ENCODE measurements at regions not wholly inside any gene's neighbourhood (a gene's known extent, or its start where the extent isn't known, plus 50 kb on each side); places are given as distances from the start of the nearest gene placed in this dataset.

- no peak for TF ChIP-seq CTCF (IDR thresholded peaks at IDR 0.05)
- Histone ChIP-seq H3K9me3 (no peaks in the 10 kb centered on the region), H3K4me3 (no peak overlapping the region), H3K4me1 (ENCODE audit: low read depth) (no peaks in the 10 kb centered on the region), H3K36me3 (ENCODE audit: low read depth) (no peaks in the 10 kb centered on the region)
- intact Hi-C loops (cut with DNase I, micrococcal nuclease), result no loop called here
- ATAC-seq (no peak), DNase-seq (no peak)
Measured at GRCh38 chr22:26848244-26848920, 191.0 kb downstream of the MIAT start.

- H3K9me3 ChIP-seq, result no peaks in the 10 kb centered on the region
- TF ChIP-seq CTCF (IDR thresholded peaks at IDR 0.05), result no peak
- no peaks in the 10 kb centered on the region for H3K4me1 ChIP-seq (ENCODE audit: low read depth)
- no peak for DNase-seq
- ATAC-seq, result no peak
- no peaks in the 10 kb centered on the region for H3K36me3 ChIP-seq (ENCODE audit: low read depth)
- intact Hi-C loops (cut with DNase I, micrococcal nuclease), result no loop called here
- H3K4me3 ChIP-seq, result no peak overlapping the region
Measured at GRCh38 chr22:26849575-26849974, 192.2 kb downstream of the MIAT start.

DNA sequence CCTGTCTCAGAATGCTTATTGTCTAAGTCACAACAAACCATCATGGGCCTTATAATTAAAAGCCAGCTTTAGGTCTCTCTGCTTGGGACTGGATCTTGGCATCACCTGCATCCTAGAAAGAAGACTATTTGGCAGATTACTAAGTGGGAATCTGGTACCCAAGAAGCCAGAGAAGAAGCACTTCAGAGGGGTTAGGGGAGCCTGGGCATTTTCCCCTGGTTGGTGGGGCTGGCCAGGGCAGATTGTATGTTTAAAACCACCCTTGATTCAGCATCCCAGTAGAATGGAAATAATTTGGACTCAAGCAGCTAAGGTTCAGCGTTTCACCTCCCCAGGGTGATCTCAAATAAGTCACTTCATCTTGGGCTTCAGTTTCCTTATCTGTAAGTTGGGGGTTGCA, 193.7 kb downstream of the MIAT start:
- no peak for DNase-seq
- H3K4me3 ChIP-seq, result no peak overlapping the region
- H3K4me1 ChIP-seq (ENCODE audit: low read depth), result no peaks in the 10 kb centered on the region
- no peaks in the 10 kb centered on the region for H3K36me3 ChIP-seq (ENCODE audit: low read depth)
- no peak for ATAC-seq
- H3K9me3 ChIP-seq, result no peaks in the 10 kb centered on the region
- no peak for TF ChIP-seq CTCF (IDR thresholded peaks at IDR 0.05)
- intact Hi-C loops (cut with DNase I, micrococcal nuclease), result no loop called here

DNA sequence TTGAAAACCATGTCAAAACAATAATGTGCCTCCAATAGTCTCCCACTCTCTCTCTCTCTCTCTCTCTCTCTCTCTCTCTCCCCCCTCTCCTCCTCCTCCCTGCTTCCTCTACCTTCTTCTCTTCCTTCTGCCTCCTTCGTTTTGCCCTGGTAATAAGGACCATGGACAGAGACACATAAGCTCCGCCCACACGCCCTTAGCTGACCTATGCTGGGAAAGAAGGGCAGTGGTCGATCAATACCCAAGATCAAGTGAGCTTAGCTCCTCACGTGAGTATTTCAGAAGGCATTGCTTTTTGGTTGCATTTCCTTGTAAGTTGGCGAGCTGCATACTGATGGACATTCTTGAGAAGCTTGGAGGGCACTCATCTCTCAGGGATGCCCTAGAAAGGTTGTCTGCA, 194.8 kb downstream of the MIAT start:
- intact Hi-C loops (cut with DNase I, micrococcal nuclease), result no loop called here
- Histone ChIP-seq H3K9me3 (no peaks in the 10 kb centered on the region), H3K4me3 (no peak overlapping the region), H3K36me3 (ENCODE audit: low read depth) (no peaks in the 10 kb centered on the region), H3K4me1 (ENCODE audit: low read depth) (no peaks in the 10 kb centered on the region)
- TF ChIP-seq CTCF (IDR thresholded peaks at IDR 0.05), result no peak
- DNase-seq, result no peak
- no peak for ATAC-seq

DNA sequence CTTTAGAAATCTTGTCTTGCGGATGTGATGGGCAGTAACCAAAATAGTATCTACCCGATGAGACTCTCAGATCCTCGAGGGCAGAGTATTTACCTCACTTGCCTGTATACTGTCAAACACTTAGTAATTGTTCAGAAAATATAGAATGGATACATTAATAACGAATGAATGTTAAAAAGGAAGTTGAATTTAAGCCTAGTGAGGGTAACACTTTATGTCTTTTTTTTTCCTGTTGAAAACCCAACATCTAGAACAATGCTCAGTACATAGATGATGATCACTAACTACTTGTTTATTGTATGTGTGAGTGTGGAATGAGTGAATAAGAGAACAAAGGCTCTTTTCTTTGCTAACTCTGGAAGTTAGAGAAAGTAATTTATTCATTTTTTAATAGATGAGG, 195.7 kb downstream of the MIAT start:
- ATAC-seq (no peak), DNase-seq (no peak)
- TF ChIP-seq CTCF (IDR thresholded peaks at IDR 0.05), result no peak
- Histone ChIP-seq H3K36me3 (ENCODE audit: low read depth) (no peaks in the 10 kb centered on the region), H3K4me1 (ENCODE audit: low read depth) (no peaks in the 10 kb centered on the region), H3K4me3 (no peak overlapping the region), H3K9me3 (no peaks in the 10 kb centered on the region)
- intact Hi-C loops (cut with DNase I, micrococcal nuclease), result no loop called here

DNA sequence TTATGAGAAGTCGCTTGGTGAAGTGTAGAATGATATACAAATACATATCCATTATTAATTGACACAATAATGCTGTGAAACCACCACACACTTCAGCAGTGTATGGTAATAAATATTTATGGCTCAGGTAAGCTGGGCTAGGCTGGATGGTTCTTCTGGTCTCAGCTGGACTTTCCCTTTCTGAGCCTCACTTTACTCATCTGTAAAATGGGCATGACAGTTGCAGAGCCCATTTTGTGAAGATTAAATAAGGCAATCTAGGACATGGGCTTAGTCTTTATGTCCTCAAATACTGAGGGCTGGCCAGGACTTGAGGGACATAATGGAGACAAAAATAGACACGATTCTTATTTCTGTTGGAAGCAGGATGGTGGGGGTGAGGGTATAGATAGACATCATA, 196.1 kb downstream of the MIAT start:
- Histone ChIP-seq H3K36me3 (ENCODE audit: low read depth) (no peaks in the 10 kb centered on the region), H3K9me3 (no peaks in the 10 kb centered on the region), H3K4me1 (ENCODE audit: low read depth) (no peaks in the 10 kb centered on the region), H3K4me3 (no peak overlapping the region)
- TF ChIP-seq CTCF (IDR thresholded peaks at IDR 0.05), result no peak
- intact Hi-C loops (cut with DNase I, micrococcal nuclease), result no loop called here
- DNase-seq (no peak), ATAC-seq (no peak)
